ENCODE measurements at regions not wholly inside any gene's neighbourhood (a gene's known extent, or its start where the extent isn't known, plus 50 kb on each side); places are given as distances from the start of the nearest gene placed in this dataset.

GRCh38 chr3:22581007-22581406 is 622.1 kb upstream of the UBE2E2 start:
- TF ChIP-seq CTCF (IDR thresholded peaks at IDR 0.05), result no peak
- TF ChIP-seq EP300 (IDR thresholded peaks at IDR 0.05), result no peak
- no peak for TF ChIP-seq POLR2AphosphoS5 (IDR thresholded peaks at IDR 0.05)
